Body of pancreas (tissue), 4 donors: ENCODE measurements at regions not wholly inside any gene's neighbourhood (a gene's known extent, or its start where the extent isn't known, plus 50 kb on each side); places are given as distances from the start of the nearest gene placed in this dataset.

Source experiments
- POLR2A ChIP-seq, 3 donors: fragments of 450-650 bp; IDR thresholded peaks; one replicate each; pipeline ENCODE4 v1.6.1; 2016; ENCODE audit warnings: antibody characterized with exemption in 3 of 3, mild to moderate bottlenecking in 2 of 3
- TF ChIP-seq, protein P1 (sequence below), 7 experiments: fragments of 450-650 bp in 4 of 7; fragments of 200-600 bp in 3 of 7; sonication (generic) in 3 of 7; IDR thresholded peaks; one replicate each; pipeline ENCODE4 v1.5.1; 2016 to 2019; ENCODE audit warnings: antibody characterized with exemption in 7 of 7

DNA sequence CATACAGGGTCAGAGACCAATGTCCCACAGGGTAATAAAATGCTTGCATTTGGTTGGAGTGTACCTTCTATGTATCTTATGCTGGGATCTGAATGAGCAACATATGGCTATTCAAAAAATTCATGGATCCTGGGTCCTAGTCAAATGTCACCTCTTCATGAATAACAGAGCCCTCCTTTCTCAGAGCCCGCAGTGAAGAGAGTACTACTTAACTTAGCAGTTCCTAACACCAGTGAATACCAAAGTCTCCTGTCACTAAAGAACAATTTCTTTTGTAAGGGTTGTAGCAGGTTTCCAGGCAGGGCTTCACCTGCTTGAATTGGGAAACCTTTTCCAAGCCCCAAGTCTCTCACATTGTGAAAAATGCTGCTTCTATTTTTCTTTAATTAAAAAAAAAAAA is 483.0 kb upstream of the DEPDC1 start:
- TF ChIP-seq, protein P1, sequence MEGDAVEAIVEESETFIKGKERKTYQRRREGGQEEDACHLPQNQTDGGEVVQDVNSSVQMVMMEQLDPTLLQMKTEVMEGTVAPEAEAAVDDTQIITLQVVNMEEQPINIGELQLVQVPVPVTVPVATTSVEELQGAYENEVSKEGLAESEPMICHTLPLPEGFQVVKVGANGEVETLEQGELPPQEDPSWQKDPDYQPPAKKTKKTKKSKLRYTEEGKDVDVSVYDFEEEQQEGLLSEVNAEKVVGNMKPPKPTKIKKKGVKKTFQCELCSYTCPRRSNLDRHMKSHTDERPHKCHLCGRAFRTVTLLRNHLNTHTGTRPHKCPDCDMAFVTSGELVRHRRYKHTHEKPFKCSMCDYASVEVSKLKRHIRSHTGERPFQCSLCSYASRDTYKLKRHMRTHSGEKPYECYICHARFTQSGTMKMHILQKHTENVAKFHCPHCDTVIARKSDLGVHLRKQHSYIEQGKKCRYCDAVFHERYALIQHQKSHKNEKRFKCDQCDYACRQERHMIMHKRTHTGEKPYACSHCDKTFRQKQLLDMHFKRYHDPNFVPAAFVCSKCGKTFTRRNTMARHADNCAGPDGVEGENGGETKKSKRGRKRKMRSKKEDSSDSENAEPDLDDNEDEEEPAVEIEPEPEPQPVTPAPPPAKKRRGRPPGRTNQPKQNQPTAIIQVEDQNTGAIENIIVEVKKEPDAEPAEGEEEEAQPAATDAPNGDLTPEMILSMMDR (IDR thresholded peaks at IDR 0.05) = no peak
- no peak for TF ChIP-seq POLR2A (IDR thresholded peaks at IDR 0.05)
